ENCODE measurements at regions not wholly inside any gene's neighbourhood (a gene's known extent, or its start where the extent isn't known, plus 50 kb on each side); places are given as distances from the start of the nearest gene placed in this dataset.
"Not testable (repeated sequence)": the region's sequence is repeated elsewhere in the genome, so short reads cannot be mapped to it uniquely, and the experiment has no call there.

DNA sequence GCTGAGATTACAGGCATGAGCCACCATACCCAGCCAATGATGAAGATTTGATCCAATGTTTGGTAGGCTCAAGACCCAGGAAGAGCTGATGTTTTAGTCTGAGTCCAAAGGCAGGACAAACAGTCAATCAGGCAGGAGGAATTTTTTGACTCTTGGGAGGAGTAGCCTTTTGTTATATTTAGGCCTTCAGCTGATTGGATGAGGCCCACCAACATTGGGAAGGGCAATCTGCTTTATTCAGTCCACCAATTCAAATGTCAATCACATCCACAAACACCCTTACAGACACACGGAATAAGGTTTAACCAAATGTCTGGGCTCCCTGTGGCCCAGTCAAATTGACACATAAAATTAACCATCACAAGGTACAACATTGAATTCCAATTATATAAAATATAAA lies 61.9 kb upstream of the COX20 start:
- POLR2A ChIA-PET = no interaction called here
- FAIRE-seq = no peak
- BruUV-seq (replicated peaks) = no TSS peak

DNA sequence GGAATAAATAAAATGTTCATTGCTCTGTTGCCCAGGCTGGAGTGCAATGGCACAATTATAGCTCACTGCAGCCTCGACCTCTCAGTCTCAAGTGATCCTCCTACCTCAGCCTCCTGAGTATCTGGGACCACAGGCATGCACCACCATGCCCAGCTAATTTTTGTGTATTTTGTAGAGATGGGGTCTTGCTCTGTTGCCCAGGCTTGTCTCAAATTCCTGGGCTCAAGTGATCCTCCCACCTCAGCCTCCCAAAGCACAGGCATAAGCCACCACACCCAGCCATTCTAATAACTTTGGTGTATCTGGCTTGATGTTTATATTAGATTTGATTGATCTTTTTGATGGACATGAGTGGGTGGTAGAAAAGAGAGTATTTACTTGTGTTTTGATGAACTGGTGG lies 58.7 kb upstream of the COX20 start:
- H3K79me2 ChIP-seq (ENCODE audit: control insufficient read depth, insufficient read depth, low read length); H4K20me1 ChIP-seq (replicated peaks; ENCODE audit: control insufficient read depth, insufficient read depth, low read length); intact Hi-C loops (cut with micrococcal nuclease); DNase-seq (ENCODE audit: extremely low read depth in 1 of 4, low spot score in 3 of 4); CTCF ChIA-PET (ENCODE audit: low intra/inter-chr PET ratio); H3K4me2 ChIP-seq (ENCODE audit: insufficient read depth, low read length); BruUV-seq (replicated peaks); FAIRE-seq; ATAC-seq; H3K9me1 ChIP-seq (ENCODE audit: control insufficient read depth, insufficient read depth, low read length); H2AFZ ChIP-seq (ENCODE audit: low read depth, low read length); H3K27ac ChIP-seq (ENCODE audit: extremely low read depth, low read depth, low read length); H3K9ac ChIP-seq (ENCODE audit: insufficient read depth in 1 of 2, low read depth in 2 of 2, low read length in 2 of 2); H3K9me3 ChIP-seq (replicated peaks; ENCODE audit: control insufficient read depth, insufficient read depth, low read depth, low read length); in situ Hi-C loops (cut with MboI); H3K4me3 ChIP-seq; H3K36me3 ChIP-seq (ENCODE audit: control insufficient read depth, insufficient read depth, low read length); H3K4me1 ChIP-seq (replicated peaks in 1 of 2; ENCODE audit: control insufficient read depth in 2 of 2, insufficient read depth in 2 of 2, low read length in 2 of 2): not testable (repeated sequence)
- POLR2A ChIA-PET = interaction anchor here (0.5 to 0.7 kb wide), 2 partner anchors 9 to 15 kb away, joined by 3 read pairs; no protein-coding TSS in a partner anchor
- H3K27me3 ChIP-seq (ENCODE audit: control insufficient read depth in 2 of 2, insufficient read depth in 2 of 2, low read length in 2 of 2) = peaks cover 43 to 51% of the 10 kb centered on the region in 2 experiments
- TF ChIP-seq ZNF121 (CRISPR knock-in tag; conservative IDR thresholded peaks at IDR 0.05) = peak; percentile 51; the same call in 1 of the 2 replicates
- WGBS (ENCODE audit: insufficient coverage, low coverage, missing lambda C conversion rate) = 0% methylated on average over 1 of the region's 1 CpG

More for the DNA sequence above, 61.9 kb upstream of the COX20 start:
- intact Hi-C loops (cut with micrococcal nuclease) = no loop called here
- Histone ChIP-seq H3K4me1 (replicated peaks in 1 of 2; ENCODE audit: control insufficient read depth in 2 of 2, insufficient read depth in 2 of 2, low read length in 2 of 2) (no peaks in the 10 kb centered on the region), H3K27me3 (ENCODE audit: control insufficient read depth in 2 of 2, insufficient read depth in 2 of 2, low read length in 2 of 2) (peaks cover 23 to 40% of the 10 kb centered on the region in 2 experiments; a peak in 4 of 5 replicates), H4K20me1 (replicated peaks; ENCODE audit: control insufficient read depth, insufficient read depth, low read length) (no peaks in the 10 kb centered on the region), H3K4me2 (ENCODE audit: insufficient read depth, low read length) (no peak overlapping the region), H3K9me1 (ENCODE audit: control insufficient read depth, insufficient read depth, low read length) (no peaks in the 10 kb centered on the region), H3K9me3 (replicated peaks; ENCODE audit: control insufficient read depth, insufficient read depth, low read depth, low read length) (no peaks in the 10 kb centered on the region), H3K36me3 (ENCODE audit: control insufficient read depth, insufficient read depth, low read length) (no peaks in the 10 kb centered on the region), H3K9ac (ENCODE audit: insufficient read depth in 1 of 2, low read depth in 2 of 2, low read length in 2 of 2) (no peak overlapping the region), H3K27ac (ENCODE audit: extremely low read depth, low read depth, low read length) (no peak overlapping the region), H2AFZ (ENCODE audit: low read depth, low read length) (no peak overlapping the region), H3K79me2 (ENCODE audit: control insufficient read depth, insufficient read depth, low read length) (no peaks in the 10 kb centered on the region), H3K4me3 (no peak overlapping the region)
- DNase-seq (ENCODE audit: extremely low read depth in 1 of 4, low spot score in 3 of 4) = no peak
- TF ChIP-seq TARDBP (IDR thresholded peaks at IDR 0.05) (no peak), NFIC (IDR thresholded peaks at IDR 0.05) (no peak), ZNF134 (CRISPR knock-in tag; conservative IDR thresholded peaks at IDR 0.05) (peak; percentile 79)
- CTCF ChIA-PET (ENCODE audit: low intra/inter-chr PET ratio) = no interaction called here
- WGBS (ENCODE audit: insufficient coverage, low coverage, missing lambda C conversion rate) = 0% methylated on average over 1 of the region's 1 CpG
- in situ Hi-C loops (cut with MboI) = no loop called here
- no peak for ATAC-seq

All from K562 (cell line).